Activated T-helper 17 cell treated with anti-CD3 and anti-CD28 coated beads, Interleukin-2, amount 50 U/mL, for 72 hours (primary cell): ENCODE measurements at regions not wholly inside any gene's neighbourhood (a gene's known extent, or its start where the extent isn't known, plus 50 kb on each side); places are given as distances from the start of the nearest gene placed in this dataset.

Experiments
- ATAC-seq: fragments of 150-1000 bp; cut with Tn5 transposase; replicated peaks from 2 replicates; pipeline ENCODE4 v1.10.0; 2021; ENCODE audit warnings: mild to moderate bottlenecking, moderate library complexity
- H3K27ac Mint-ChIP-seq: one replicate; pipeline ENCODE4 v1.8.0; 2022; ENCODE audit warnings: mixed read lengths
- H3K27me3 Mint-ChIP-seq: one replicate; pipeline ENCODE4 v1.8.0; 2022; ENCODE audit warnings: mixed read lengths
- H3K36me3 Mint-ChIP-seq: one replicate; pipeline ENCODE4 v1.8.0; 2022; ENCODE audit warnings: low read depth, mild to moderate bottlenecking, mixed read lengths
- H3K4me1 Mint-ChIP-seq: one replicate; pipeline ENCODE4 v1.8.0; 2022; ENCODE audit warnings: mixed read lengths
- H3K4me3 Mint-ChIP-seq: one replicate; pipeline ENCODE4 v1.8.0; 2022; ENCODE audit warnings: mild to moderate bottlenecking, mixed read lengths
- H3K9me3 Mint-ChIP-seq: one replicate; pipeline ENCODE4 v1.8.0; 2022; ENCODE audit warnings: mixed read lengths

DNA sequence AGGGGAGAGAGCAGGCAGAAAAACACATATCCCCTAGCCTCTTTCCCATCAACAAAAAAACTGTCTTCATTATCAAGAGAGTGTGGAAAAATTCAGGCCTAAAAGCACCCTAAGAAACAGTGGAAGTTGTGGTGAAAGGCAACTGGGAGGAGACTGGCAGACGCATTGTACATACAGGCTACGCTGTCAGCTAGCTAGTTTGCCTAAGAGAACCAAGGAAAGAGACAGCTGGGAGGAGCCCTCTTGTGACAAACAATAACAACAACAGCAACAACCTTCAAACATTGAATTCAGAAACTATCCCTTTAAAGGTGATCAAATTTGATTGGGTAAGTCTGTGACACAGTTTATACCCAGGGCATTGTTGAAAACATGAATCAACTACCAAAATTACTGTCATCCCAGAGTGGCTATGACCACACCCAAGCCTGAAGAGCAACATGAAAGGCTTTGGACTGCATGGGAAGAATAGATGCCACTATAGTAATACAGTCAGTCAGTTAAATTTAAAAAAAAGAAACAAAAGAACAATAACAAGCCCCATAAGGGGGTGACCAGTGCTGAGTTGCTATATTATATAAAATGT lies 88.9 kb upstream of the CRIM1 start:
- Mint-ChIP-seq H3K4me1 (peaks cover 5% of the 10 kb centered on the region), H3K27ac (no peak overlapping the region), H3K36me3 (no peaks in the 10 kb centered on the region), H3K4me3 (no peak overlapping the region), H3K9me3 (peaks cover 14% of the 10 kb centered on the region), H3K27me3 (no peaks in the 10 kb centered on the region)
- peak; percentile 56 for ATAC-seq

DNA sequence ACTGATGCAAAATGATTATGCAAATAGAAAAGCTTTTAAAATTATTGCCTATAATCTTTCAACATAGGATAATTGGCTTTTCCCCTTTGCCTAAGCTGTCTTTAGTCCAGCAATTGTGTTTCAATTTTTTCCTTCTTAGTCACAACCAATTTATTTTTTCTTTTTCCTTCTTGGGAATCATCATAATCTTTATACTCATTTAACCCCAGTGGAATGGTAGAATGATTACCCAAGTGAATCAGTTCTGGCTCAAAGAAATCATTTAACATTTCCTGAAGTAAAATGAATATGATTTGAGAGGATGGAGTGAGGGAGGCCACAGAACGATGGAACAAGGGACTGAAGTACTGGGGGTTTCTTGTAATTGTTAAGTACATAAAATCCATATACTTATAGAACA lies 93.0 kb upstream of the CRIM1 start:
- H3K27ac Mint-ChIP-seq = no peak overlapping the region
- H3K4me3 Mint-ChIP-seq = no peak overlapping the region
- no peaks in the 10 kb centered on the region for H3K36me3 Mint-ChIP-seq
- H3K27me3 Mint-ChIP-seq = peaks cover 4% of the 10 kb centered on the region
- ATAC-seq = no peak
- peaks cover 14% of the 10 kb centered on the region for H3K9me3 Mint-ChIP-seq
- peaks cover 5% of the 10 kb centered on the region for H3K4me1 Mint-ChIP-seq

DNA sequence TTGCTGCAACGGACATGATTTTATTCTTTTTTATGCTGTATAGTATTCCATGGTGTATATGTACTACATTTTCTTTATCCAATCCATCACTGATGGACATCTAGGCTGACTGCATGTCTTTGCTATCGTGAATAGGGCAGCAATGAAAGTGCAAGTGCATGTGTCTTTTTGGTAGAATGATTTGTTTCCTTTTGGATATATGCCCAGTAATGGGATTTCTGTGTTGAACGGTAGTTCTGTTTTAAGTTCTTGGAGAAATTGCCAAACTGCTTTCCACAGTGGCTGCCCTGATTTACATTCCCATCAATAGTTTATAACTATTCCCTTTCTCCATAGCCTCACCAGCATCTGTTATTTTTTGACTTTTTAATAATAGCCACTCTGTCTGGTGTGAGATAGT lies 99.7 kb upstream of the CRIM1 start:
- H3K27ac Mint-ChIP-seq = no peak overlapping the region
- no peak for ATAC-seq
- H3K4me1 Mint-ChIP-seq = no peaks in the 10 kb centered on the region
- no peaks in the 10 kb centered on the region for H3K9me3 Mint-ChIP-seq
- no peaks in the 10 kb centered on the region for H3K36me3 Mint-ChIP-seq
- no peak overlapping the region for H3K4me3 Mint-ChIP-seq
- H3K27me3 Mint-ChIP-seq = peaks cover 11% of the 10 kb centered on the region

- no peak overlapping the region for H3K4me3 Mint-ChIP-seq
- no peaks in the 10 kb centered on the region for H3K9me3 Mint-ChIP-seq
- ATAC-seq = no peak
- H3K27ac Mint-ChIP-seq = no peak overlapping the region
- H3K36me3 Mint-ChIP-seq = no peaks in the 10 kb centered on the region
- peaks cover 11% of the 10 kb centered on the region for H3K27me3 Mint-ChIP-seq
- no peaks in the 10 kb centered on the region for H3K4me1 Mint-ChIP-seq
Measured at GRCh38 chr2:36253086-36253485, 102.5 kb upstream of the CRIM1 start.

DNA sequence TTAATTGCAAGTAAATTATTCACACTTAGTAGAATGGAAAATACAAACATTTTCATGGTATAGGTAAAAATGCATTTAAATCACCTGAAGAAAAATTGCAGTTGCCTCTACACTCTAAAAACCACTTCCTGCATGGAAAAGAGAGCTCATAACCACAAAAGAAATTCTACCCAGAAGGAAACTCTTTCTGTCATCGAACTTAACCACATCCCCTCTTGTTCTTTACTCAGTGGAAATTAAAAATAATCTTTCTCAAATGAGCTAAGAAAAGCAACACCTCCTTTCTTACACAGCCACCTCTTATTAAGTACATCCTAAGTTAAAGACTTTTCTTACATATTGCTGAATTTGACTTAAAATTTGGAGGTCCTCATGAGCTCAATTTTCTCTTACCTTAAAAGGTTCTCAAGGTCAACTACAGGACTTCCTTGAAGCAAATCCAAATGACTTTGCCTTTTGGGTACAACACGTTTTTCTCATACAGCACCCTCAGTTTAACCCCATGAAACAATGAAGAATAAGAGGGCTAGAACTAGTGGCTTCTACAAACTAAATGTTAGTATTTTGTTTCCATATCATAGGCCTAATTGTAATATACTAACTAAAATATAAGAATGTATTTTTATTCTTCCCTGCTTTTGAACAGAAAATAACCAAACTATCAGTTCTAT lies 109.1 kb upstream of the CRIM1 start:
- peak overlapping the region; percentile 64 for H3K4me3 Mint-ChIP-seq
- peak overlapping the region; percentile 95 for H3K27ac Mint-ChIP-seq
- H3K4me1 Mint-ChIP-seq = peaks cover 23% of the 10 kb centered on the region
- H3K9me3 Mint-ChIP-seq = no peaks in the 10 kb centered on the region
- H3K36me3 Mint-ChIP-seq = peaks cover 7% of the 10 kb centered on the region
- ATAC-seq = peak; percentile 94
- no peaks in the 10 kb centered on the region for H3K27me3 Mint-ChIP-seq

GRCh38 chr2:36245651-36246050 lies 109.9 kb upstream of the CRIM1 start:
- no peak for ATAC-seq

GRCh38 chr2:36238106-36238505 lies 117.5 kb upstream of the CRIM1 start:
- Mint-ChIP-seq H3K9me3 (no peaks in the 10 kb centered on the region), H3K27me3 (no peaks in the 10 kb centered on the region), H3K4me1 (peaks cover 15% of the 10 kb centered on the region), H3K27ac (no peak overlapping the region), H3K36me3 (no peaks in the 10 kb centered on the region), H3K4me3 (no peak overlapping the region)
- ATAC-seq = no peak

More at GRCh38 chr2:36245651-36246050, 109.9 kb upstream of the CRIM1 start:
- Mint-ChIP-seq H3K4me1 (peaks cover 29% of the 10 kb centered on the region), H3K27me3 (no peaks in the 10 kb centered on the region), H3K4me3 (peak overlapping the region; percentile 64), H3K9me3 (no peaks in the 10 kb centered on the region), H3K36me3 (peaks cover 7% of the 10 kb centered on the region), H3K27ac (peak overlapping the region; percentile 95)

DNA sequence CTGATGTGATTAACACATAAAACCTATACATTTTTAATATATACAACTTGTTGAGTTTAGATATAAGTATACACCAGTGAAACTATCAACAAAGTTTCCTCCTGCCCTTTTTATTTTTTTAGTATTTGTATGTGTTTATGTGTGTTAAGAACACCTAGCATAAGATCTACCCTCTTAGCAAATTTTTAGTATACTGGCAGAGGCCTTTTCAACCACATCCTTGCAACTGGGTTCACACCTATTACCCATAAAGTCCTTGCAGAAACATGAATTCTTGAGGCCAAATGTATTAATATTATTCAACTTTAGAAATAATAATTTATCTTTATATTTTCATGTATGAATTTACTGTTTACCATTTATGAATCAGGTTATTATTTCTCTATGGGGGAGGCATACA lies 119.7 kb upstream of the CRIM1 start:
- Mint-ChIP-seq H3K36me3 (no peaks in the 10 kb centered on the region), H3K27me3 (no peaks in the 10 kb centered on the region), H3K4me3 (no peak overlapping the region), H3K27ac (no peak overlapping the region), H3K4me1 (peaks cover 9% of the 10 kb centered on the region), H3K9me3 (no peaks in the 10 kb centered on the region)
- no peak for ATAC-seq

- H3K4me1 Mint-ChIP-seq = peaks cover 7% of the 10 kb centered on the region
- H3K9me3 Mint-ChIP-seq = no peaks in the 10 kb centered on the region
- no peak for ATAC-seq
- no peak overlapping the region for H3K4me3 Mint-ChIP-seq
- no peaks in the 10 kb centered on the region for H3K27me3 Mint-ChIP-seq
- no peaks in the 10 kb centered on the region for H3K36me3 Mint-ChIP-seq
- no peak overlapping the region for H3K27ac Mint-ChIP-seq
Measured at GRCh38 chr2:36235426-36235825, 120.2 kb upstream of the CRIM1 start.

- no peak for ATAC-seq
- Mint-ChIP-seq H3K27ac (no peak overlapping the region), H3K4me1 (no peaks in the 10 kb centered on the region), H3K4me3 (no peak overlapping the region), H3K9me3 (no peaks in the 10 kb centered on the region), H3K27me3 (no peaks in the 10 kb centered on the region), H3K36me3 (no peaks in the 10 kb centered on the region)
Measured at GRCh38 chr2:36223259-36223658, 132.3 kb upstream of the CRIM1 start.

DNA sequence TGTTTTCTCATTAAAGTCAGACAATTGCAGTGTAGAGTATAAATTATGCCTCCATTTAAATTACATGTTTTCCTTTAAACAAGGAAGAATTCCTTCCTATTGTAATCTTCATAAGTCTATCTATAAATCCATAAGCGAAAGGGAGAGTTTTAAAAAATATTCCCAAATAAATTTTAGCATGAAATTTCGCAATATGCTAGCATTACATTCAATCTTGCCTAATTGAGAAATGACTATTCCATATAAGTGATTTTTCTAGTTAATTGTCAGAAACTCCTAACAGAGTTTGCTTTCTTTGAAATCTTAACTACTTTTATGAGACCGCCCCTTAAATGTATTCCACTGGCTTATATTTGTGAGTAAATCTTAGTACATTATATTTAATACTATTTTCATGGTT lies 133.1 kb upstream of the CRIM1 start:
- Mint-ChIP-seq H3K9me3 (no peaks in the 10 kb centered on the region), H3K4me3 (no peak overlapping the region), H3K4me1 (no peaks in the 10 kb centered on the region), H3K27ac (no peak overlapping the region), H3K36me3 (no peaks in the 10 kb centered on the region), H3K27me3 (no peaks in the 10 kb centered on the region)
- ATAC-seq = no peak

DNA sequence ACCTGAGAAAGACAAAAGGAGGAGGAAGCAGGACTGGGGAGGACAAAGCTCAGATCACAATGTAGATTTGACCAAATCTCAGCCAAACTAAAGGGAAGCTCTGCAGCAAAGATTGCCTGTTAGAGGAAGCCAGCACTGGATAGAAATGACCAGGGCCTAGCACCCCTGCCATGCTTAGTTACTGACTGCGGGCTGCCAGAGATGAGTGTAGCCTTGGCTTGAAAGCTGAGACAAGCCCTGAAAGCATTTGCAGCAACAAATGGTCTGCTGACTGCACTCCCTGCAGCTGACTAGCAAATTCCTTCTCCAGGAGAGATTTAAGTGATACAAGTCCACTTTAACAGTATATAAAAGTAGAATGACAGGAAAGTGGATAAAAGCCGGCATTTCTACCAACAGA lies 140.9 kb upstream of the CRIM1 start:
- Mint-ChIP-seq H3K4me3 (no peak overlapping the region), H3K9me3 (no peaks in the 10 kb centered on the region), H3K27ac (no peak overlapping the region), H3K4me1 (no peaks in the 10 kb centered on the region), H3K27me3 (peaks cover 3% of the 10 kb centered on the region), H3K36me3 (no peaks in the 10 kb centered on the region)
- no peak for ATAC-seq

DNA sequence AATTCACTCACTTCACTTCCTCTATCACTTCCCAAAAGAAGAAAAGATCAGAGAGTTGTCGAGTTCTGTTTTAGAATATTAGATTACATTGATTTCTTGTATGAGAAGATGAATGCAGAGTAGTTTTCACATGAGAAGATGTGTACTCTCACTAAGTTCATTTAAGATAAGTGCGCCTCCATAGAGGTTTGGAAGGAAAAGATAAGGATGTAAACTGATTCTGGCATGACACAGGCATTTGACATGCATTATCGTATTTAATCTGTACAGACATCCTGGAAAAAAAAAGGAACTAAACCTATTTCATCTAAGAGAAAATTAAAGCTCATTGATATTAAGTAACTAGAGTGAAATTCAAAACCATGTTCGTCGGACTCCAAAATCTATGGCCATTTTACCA lies 152.2 kb upstream of the CRIM1 start:
- no peaks in the 10 kb centered on the region for H3K27me3 Mint-ChIP-seq
- H3K27ac Mint-ChIP-seq = no peak overlapping the region
- ATAC-seq = no peak
- H3K4me1 Mint-ChIP-seq = no peaks in the 10 kb centered on the region
- H3K36me3 Mint-ChIP-seq = no peaks in the 10 kb centered on the region
- no peak overlapping the region for H3K4me3 Mint-ChIP-seq
- peaks cover 19% of the 10 kb centered on the region for H3K9me3 Mint-ChIP-seq

DNA sequence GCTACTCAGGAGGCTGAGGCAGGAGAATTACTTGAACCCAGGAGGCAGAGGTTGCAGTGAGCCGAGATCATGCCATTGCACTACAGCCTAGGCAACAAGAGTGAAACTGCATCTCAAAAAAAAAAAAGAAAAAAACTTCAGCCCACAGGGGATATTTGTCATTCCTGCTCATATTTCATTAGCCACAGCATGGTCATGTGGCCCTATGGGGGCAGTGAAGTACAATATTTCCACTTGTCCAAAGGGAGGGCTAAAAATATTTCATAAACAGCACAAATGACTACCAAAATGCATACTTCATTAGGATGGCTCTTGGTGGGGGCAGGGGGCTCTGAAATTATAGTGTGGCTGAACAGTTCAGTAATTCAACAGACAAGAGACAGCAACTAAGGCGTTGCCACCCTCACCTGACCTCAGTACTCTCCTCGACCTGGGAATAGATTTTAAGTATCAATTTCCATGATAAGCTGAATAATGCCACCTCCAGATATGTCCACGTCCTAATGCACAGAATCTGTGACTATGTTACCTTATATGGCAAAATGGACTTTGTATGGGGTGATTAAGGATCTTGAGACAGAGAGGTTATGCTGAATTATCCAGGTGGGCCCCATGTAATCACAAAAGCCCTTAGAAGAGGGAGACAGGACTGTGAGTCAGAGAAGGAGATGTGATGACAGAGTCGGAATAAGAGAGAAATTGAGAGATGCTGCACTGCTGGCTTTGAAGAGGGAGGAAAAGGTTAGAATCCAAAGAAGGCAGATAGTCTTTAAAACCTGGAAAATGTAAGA lies 158.2 kb upstream of the CRIM1 start:
- no peak overlapping the region for H3K4me3 Mint-ChIP-seq
- H3K36me3 Mint-ChIP-seq = no peaks in the 10 kb centered on the region
- no peak overlapping the region for H3K27ac Mint-ChIP-seq
- ATAC-seq = no peak
- H3K9me3 Mint-ChIP-seq = peaks cover 15% of the 10 kb centered on the region
- H3K27me3 Mint-ChIP-seq = peaks cover 4% of the 10 kb centered on the region
- H3K4me1 Mint-ChIP-seq = no peaks in the 10 kb centered on the region

DNA sequence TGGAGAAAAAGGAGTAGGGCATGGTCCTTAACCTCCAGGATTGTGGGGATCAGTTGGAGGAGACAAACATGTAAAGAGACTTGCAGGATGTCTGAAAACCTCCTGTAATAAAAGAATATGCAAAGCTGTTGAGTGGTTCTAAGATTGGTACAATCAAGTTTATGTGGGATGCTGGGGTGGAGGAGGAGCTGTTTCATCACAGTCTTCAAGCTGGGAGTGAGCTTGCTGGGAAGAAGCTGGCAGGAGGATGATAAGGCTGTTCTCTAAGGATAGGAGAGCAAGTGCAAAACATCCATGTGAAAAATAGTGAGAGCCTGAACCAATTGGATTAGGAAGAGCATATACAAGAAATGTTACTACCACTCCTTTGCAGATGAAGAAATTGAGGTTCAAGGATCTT lies 161.9 kb upstream of the CRIM1 start:
- no peak for ATAC-seq
- no peaks in the 10 kb centered on the region for H3K4me1 Mint-ChIP-seq
- peaks cover 4% of the 10 kb centered on the region for H3K27me3 Mint-ChIP-seq

More for the DNA sequence above, 161.9 kb upstream of the CRIM1 start:
- no peaks in the 10 kb centered on the region for H3K36me3 Mint-ChIP-seq
- no peaks in the 10 kb centered on the region for H3K9me3 Mint-ChIP-seq
- H3K27ac Mint-ChIP-seq = no peak overlapping the region
- no peak overlapping the region for H3K4me3 Mint-ChIP-seq
